ENCODE measurements at regions not wholly inside any gene's neighbourhood (a gene's known extent, or its start where the extent isn't known, plus 50 kb on each side); places are given as distances from the start of the nearest gene placed in this dataset.

DNA sequence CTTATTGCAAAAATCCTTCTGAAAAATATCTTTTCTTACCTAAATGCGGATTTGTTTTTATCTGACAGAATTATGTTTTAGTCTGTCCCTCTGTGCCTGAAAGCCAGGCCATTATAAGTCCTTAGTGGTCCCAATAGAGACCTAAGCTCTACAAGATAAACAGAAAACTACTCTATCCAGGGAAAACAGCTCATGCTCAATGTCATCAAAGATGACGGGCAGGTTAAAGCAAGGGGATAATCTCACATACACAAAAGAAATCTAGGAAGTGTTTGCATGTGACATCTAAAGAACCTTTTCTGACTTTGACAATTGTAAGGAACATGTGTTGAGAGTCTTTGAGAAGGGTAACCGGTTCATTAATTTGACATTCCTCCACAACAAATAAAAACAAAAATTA, 741.1 kb upstream of the ID2 start:
- intact Hi-C loops (cut with DNase I), result no loop called here

DNA sequence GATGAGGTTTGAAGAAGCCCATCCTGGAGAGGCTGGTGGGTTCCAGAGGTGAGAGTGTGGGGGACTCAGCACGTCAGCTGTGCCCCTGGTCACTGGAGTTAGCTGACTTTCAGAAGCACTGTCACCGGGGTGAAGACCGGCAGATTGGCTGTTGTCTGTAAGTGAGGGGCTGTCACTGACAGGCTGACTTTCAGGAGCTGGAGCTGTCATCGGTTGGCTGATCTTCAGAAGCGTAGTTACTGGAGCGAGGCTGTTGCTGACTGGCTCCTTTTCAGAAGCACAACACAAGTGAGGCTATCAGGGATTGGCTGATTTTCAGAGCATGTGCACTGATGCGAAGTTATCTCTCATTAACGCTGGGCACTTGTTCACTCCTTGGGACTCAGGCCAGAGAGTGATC, 738.4 kb upstream of the ID2 start:
- no peak overlapping the region for H3K27ac ChIP-seq
- WGBS, 4 donors, result 79 to 85% (median 82%) methylated on average over 6 to 8 of the region's 8 CpGs
- intact Hi-C loops (cut with DNase I), result no loop called here
- H3K9me3 ChIP-seq (replicated peaks in 1 of 3), result no peaks in the 10 kb centered on the region
- DNase-seq, result no peak
- H3K27me3 ChIP-seq, result no peaks in the 10 kb centered on the region
- H3K36me3 ChIP-seq (replicated peaks in 1 of 2), result no peaks in the 10 kb centered on the region
- TF ChIP-seq POLR2A (IDR thresholded peaks at IDR 0.05), result no peak
- TF ChIP-seq, protein P1, sequence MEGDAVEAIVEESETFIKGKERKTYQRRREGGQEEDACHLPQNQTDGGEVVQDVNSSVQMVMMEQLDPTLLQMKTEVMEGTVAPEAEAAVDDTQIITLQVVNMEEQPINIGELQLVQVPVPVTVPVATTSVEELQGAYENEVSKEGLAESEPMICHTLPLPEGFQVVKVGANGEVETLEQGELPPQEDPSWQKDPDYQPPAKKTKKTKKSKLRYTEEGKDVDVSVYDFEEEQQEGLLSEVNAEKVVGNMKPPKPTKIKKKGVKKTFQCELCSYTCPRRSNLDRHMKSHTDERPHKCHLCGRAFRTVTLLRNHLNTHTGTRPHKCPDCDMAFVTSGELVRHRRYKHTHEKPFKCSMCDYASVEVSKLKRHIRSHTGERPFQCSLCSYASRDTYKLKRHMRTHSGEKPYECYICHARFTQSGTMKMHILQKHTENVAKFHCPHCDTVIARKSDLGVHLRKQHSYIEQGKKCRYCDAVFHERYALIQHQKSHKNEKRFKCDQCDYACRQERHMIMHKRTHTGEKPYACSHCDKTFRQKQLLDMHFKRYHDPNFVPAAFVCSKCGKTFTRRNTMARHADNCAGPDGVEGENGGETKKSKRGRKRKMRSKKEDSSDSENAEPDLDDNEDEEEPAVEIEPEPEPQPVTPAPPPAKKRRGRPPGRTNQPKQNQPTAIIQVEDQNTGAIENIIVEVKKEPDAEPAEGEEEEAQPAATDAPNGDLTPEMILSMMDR (IDR thresholded peaks at IDR 0.05), result no peak
- no peak overlapping the region for H3K4me3 ChIP-seq
- no peaks in the 10 kb centered on the region for H3K4me1 ChIP-seq (replicated peaks in 1 of 2)

More for the DNA sequence above, 741.1 kb upstream of the ID2 start:
- no peak overlapping the region for H3K27ac ChIP-seq
- 90 to 93% (median 91%) methylated on average over 3 of the region's 3 CpGs for WGBS, 4 donors
- DNase-seq, result no peak
- no peaks in the 10 kb centered on the region for H3K36me3 ChIP-seq (replicated peaks in 1 of 2)
- H3K4me1 ChIP-seq (replicated peaks in 1 of 2), result no peaks in the 10 kb centered on the region
- no peak overlapping the region for H3K4me3 ChIP-seq
- H3K9me3 ChIP-seq (replicated peaks in 1 of 3), result no peaks in the 10 kb centered on the region
- H3K27me3 ChIP-seq, result no peaks in the 10 kb centered on the region
- no peak for TF ChIP-seq POLR2A (IDR thresholded peaks at IDR 0.05)
- TF ChIP-seq, protein P1 (IDR thresholded peaks at IDR 0.05), result no peak

DNA sequence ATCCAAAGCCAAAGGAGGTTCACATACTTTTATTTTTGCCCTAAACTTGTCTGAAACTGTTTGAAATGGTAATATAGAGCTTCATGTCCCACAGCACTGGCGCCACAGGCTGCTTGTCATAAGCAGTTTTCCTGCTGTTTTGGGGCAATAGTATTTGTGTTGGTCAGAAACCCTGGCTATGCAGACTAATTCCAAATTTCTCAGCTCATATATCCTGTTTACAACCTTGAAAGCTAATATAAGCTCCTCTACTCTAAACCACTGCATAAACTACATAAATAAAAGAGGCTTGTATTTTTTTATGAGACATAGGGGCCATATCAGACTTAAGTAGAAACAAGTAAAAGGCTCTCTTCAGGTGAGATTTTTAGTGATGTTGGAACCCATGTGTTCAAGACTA, 736.8 kb upstream of the ID2 start:
- WGBS, 4 donors, result 93 to 100% (median 95%) methylated on average over 1 of the region's 1 CpG
- intact Hi-C loops (cut with DNase I), result no loop called here
- no peaks in the 10 kb centered on the region for H3K36me3 ChIP-seq (replicated peaks in 1 of 2)
- DNase-seq, result no peak
- TF ChIP-seq, protein P1 (IDR thresholded peaks at IDR 0.05), result no peak
- no peak for TF ChIP-seq POLR2A (IDR thresholded peaks at IDR 0.05)
- no peak overlapping the region for H3K27ac ChIP-seq
- no peak overlapping the region for H3K4me3 ChIP-seq
- H3K27me3 ChIP-seq, result no peaks in the 10 kb centered on the region
- H3K4me1 ChIP-seq (replicated peaks in 1 of 2), result no peaks in the 10 kb centered on the region
- H3K9me3 ChIP-seq (replicated peaks in 1 of 3), result no peaks in the 10 kb centered on the region

DNA sequence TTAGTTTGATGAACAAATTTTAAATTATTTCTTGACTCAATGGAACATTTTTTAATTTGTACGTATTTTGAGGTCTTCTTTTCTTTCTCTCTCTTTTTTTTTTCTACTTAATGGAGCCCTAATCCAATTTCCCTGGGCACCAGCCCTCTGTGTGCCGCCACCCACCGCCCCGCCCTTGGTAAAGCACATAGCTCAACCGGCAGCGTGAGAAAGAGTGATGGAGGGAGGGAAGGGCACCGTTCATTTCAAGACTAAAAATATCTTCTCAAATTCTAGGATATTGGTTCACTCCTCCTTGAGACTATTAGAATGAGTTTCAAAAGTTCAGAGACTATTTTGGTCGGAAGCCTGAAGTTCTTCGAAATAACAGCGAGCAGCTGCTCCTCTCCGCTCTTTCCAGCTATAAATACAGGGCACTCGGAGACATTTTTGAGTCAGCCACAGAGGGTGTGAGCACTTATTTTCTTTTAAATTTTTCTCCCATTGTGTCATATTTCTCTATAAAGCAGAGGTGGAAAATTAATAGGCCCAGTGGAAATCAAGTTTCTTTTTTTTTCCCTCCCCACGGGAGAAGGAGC, 731.7 kb upstream of the ID2 start:
- Histone ChIP-seq H3K36me3 (replicated peaks in 1 of 2) (no peaks in the 10 kb centered on the region), H3K9me3 (replicated peaks in 1 of 3) (no peaks in the 10 kb centered on the region), H3K4me3 (no peak overlapping the region), H3K27ac (no peak overlapping the region), H3K27me3 (no peaks in the 10 kb centered on the region), H3K4me1 (replicated peaks in 1 of 2) (no peaks in the 10 kb centered on the region)
- TF ChIP-seq, protein P1 (IDR thresholded peaks at IDR 0.05), result no peak
- TF ChIP-seq POLR2A (IDR thresholded peaks at IDR 0.05), result no peak
- WGBS, 4 donors, result 64 to 81% (median 77%) methylated on average over 13 of the region's 13 CpGs
- DNase-seq, result no peak
- intact Hi-C loops (cut with DNase I), result no loop called here

Measured in adrenal gland (tissue), 9 donors.